ENCODE measurements at regions not wholly inside any gene's neighbourhood (a gene's known extent, or its start where the extent isn't known, plus 50 kb on each side); places are given as distances from the start of the nearest gene placed in this dataset.
"Not testable (repeated sequence)": the region's sequence is repeated elsewhere in the genome, so short reads cannot be mapped to it uniquely, and the experiment has no call there.

DNA sequence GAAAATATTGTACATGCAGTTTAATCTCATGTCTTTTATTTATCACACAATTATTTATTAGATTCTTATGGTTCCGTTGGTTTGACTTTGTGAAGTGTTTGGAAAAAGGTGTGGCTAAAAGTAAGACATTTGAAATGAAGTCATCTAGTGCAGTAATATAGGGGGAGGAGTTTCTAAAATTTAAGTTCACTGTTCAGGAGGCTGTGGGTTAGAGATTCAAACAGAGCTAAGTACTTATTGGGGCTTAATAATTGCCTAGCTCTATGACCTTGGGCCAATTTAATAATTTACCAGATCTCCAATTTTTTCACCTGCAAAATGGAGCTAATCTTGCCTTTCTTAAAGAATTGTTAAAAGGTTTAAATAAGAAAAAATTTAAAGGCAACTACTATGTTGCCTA lies 144.6 kb downstream of the NDFIP2 start:
- Histone ChIP-seq H3K36me3 (ENCODE audit: control insufficient read depth in 1 of 2, insufficient read depth in 2 of 2, low read length in 2 of 2) (no peaks in the 10 kb centered on the region), H3K4me1 (ENCODE audit: control insufficient read depth in 1 of 2, insufficient read depth in 2 of 2, low read length in 2 of 2) (no peaks in the 10 kb centered on the region), H3K4me3 (ENCODE audit: low read depth in 1 of 2, low read length in 2 of 2) (no peak overlapping the region), H3K9ac (ENCODE audit: low read depth in 1 of 2, low read length in 2 of 2) (no peak overlapping the region), H3K27me3 (ENCODE audit: control insufficient read depth in 1 of 2, insufficient read depth in 2 of 2, low read length in 2 of 2) (no peaks in the 10 kb centered on the region), H3K9me3 (ENCODE audit: control insufficient read depth in 1 of 2, low read length in 2 of 2) (no peaks in the 10 kb centered on the region), H3K27ac (ENCODE audit: low read depth, low read length) (no peak overlapping the region)

- Histone ChIP-seq H3K4me3 (ENCODE audit: low read depth in 1 of 2, low read length in 2 of 2) (no peak overlapping the region), H3K9ac (ENCODE audit: low read depth in 1 of 2, low read length in 2 of 2) (no peak overlapping the region), H3K36me3 (ENCODE audit: control insufficient read depth in 1 of 2, insufficient read depth in 2 of 2, low read length in 2 of 2) (no peaks in the 10 kb centered on the region), H3K4me1 (ENCODE audit: control insufficient read depth in 1 of 2, insufficient read depth in 2 of 2, low read length in 2 of 2) (no peaks in the 10 kb centered on the region), H3K9me3 (ENCODE audit: control insufficient read depth in 1 of 2, low read length in 2 of 2) (no peaks in the 10 kb centered on the region), H3K27me3 (ENCODE audit: control insufficient read depth in 1 of 2, insufficient read depth in 2 of 2, low read length in 2 of 2) (no peaks in the 10 kb centered on the region), H3K27ac (ENCODE audit: low read depth, low read length) (no peak overlapping the region)
Observed at GRCh38 chr13:79621902-79622301, 140.9 kb downstream of the NDFIP2 start.

DNA sequence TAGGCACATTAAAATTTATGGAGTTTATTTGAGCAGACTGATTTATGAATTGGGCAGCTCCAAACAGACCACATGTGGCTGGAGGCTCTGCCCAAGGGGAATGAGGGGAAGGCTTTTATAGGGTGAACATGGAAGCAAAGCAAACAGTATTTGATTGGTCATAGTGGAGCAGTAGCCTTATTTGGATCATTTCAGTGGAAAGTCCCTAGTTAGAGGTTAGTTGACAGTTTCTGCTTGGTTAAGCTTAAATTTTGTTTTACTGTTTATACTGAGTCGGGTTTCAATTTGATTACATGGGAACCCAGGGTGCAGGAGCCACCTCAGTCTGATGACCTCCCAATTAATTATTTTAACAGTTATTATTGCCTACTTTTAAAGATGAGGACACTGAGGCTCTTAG lies 140.5 kb downstream of the NDFIP2 start:
- Histone ChIP-seq H3K36me3 (ENCODE audit: control insufficient read depth in 1 of 2, insufficient read depth in 2 of 2, low read length in 2 of 2) (no peaks in the 10 kb centered on the region), H3K9me3 (ENCODE audit: control insufficient read depth in 1 of 2, low read length in 2 of 2) (no peaks in the 10 kb centered on the region), H3K27me3 (ENCODE audit: control insufficient read depth in 1 of 2, insufficient read depth in 2 of 2, low read length in 2 of 2) (no peaks in the 10 kb centered on the region), H3K4me1 (ENCODE audit: control insufficient read depth in 1 of 2, insufficient read depth in 2 of 2, low read length in 2 of 2) (no peaks in the 10 kb centered on the region), H3K9ac (ENCODE audit: low read depth in 1 of 2, low read length in 2 of 2) (no peak overlapping the region), H3K4me3 (ENCODE audit: low read depth in 1 of 2, low read length in 2 of 2) (no peak overlapping the region), H3K27ac (ENCODE audit: low read depth, low read length) (no peak overlapping the region)

- Histone ChIP-seq H3K9me3 (ENCODE audit: control insufficient read depth in 1 of 2, low read length in 2 of 2) (no peaks in the 10 kb centered on the region), H3K27ac (ENCODE audit: low read depth, low read length) (no peak overlapping the region), H3K4me1 (ENCODE audit: control insufficient read depth in 1 of 2, insufficient read depth in 2 of 2, low read length in 2 of 2) (no peaks in the 10 kb centered on the region), H3K27me3 (ENCODE audit: control insufficient read depth in 1 of 2, insufficient read depth in 2 of 2, low read length in 2 of 2) (no peaks in the 10 kb centered on the region), H3K9ac (ENCODE audit: low read depth in 1 of 2, low read length in 2 of 2) (no peak overlapping the region), H3K36me3 (ENCODE audit: control insufficient read depth in 1 of 2, insufficient read depth in 2 of 2, low read length in 2 of 2) (no peaks in the 10 kb centered on the region), H3K4me3 (ENCODE audit: low read depth in 1 of 2, low read length in 2 of 2) (no peak overlapping the region)
Observed at GRCh38 chr13:79614250-79614918, 133.4 kb downstream of the NDFIP2 start.

DNA sequence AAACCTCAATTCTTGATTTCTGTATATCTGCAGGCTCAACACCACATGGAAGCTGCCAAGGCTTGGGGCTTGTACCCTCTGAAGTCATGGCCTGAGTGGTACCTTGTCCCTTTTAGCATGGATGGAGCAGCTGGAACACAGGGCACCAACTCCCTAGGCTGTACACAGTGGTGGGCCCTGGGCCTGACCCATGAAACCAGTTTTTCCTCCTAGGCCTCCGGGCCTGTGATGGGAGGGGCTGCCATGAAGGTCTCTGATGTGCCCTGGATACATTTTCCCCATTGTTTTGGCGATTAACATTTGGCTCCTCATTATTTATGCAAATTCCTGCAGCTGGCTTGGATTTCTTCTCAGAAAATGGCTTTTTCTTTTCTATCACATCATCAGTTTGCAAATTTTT lies 131.6 kb downstream of the NDFIP2 start:
- Histone ChIP-seq H3K27me3 (ENCODE audit: control insufficient read depth in 1 of 2, insufficient read depth in 2 of 2, low read length in 2 of 2) (no peaks in the 10 kb centered on the region), H3K9ac (ENCODE audit: low read depth in 1 of 2, low read length in 2 of 2) (no peak overlapping the region), H3K4me3 (ENCODE audit: low read depth in 1 of 2, low read length in 2 of 2) (no peak overlapping the region), H3K4me1 (ENCODE audit: control insufficient read depth in 1 of 2, insufficient read depth in 2 of 2, low read length in 2 of 2) (no peaks in the 10 kb centered on the region), H3K9me3 (ENCODE audit: control insufficient read depth in 1 of 2, low read length in 2 of 2) (no peaks in the 10 kb centered on the region), H3K36me3 (ENCODE audit: control insufficient read depth in 1 of 2, insufficient read depth in 2 of 2, low read length in 2 of 2) (no peaks in the 10 kb centered on the region), H3K27ac (ENCODE audit: low read depth, low read length) (no peak overlapping the region)

- not testable (repeated sequence) for H3K9ac ChIP-seq (ENCODE audit: low read depth in 1 of 2, low read length in 2 of 2); H3K4me1 ChIP-seq (ENCODE audit: control insufficient read depth in 1 of 2, insufficient read depth in 2 of 2, low read length in 2 of 2); H3K4me3 ChIP-seq (ENCODE audit: low read depth in 1 of 2, low read length in 2 of 2); H3K36me3 ChIP-seq (ENCODE audit: control insufficient read depth in 1 of 2, insufficient read depth in 2 of 2, low read length in 2 of 2); H3K27ac ChIP-seq (ENCODE audit: low read depth, low read length); H3K27me3 ChIP-seq (ENCODE audit: control insufficient read depth in 1 of 2, insufficient read depth in 2 of 2, low read length in 2 of 2); H3K9me3 ChIP-seq (ENCODE audit: control insufficient read depth in 1 of 2, low read length in 2 of 2)
Observed at GRCh38 chr13:79607895-79608294, 126.9 kb downstream of the NDFIP2 start.
